ENCODE measurements at regions not wholly inside any gene's neighbourhood (a gene's known extent, or its start where the extent isn't known, plus 50 kb on each side); places are given as distances from the start of the nearest gene placed in this dataset.

- TF ChIP-seq CTCF (IDR thresholded peaks at IDR 0.05; ENCODE audit: low read length) (no peak), EZH2 (IDR thresholded peaks at IDR 0.05; ENCODE audit: borderline replicate concordance, low read length) (no peak)
Observed at GRCh38 chr2:58476556-58476955, 235.4 kb upstream of the FANCL start.

All from OCI-LY1 (cell line).